Erythroblast (primary cell): ENCODE measurements at regions not wholly inside any gene's neighbourhood (a gene's known extent, or its start where the extent isn't known, plus 50 kb on each side); places are given as distances from the start of the nearest gene placed in this dataset.

ENCODE experiments used
- GATA1 ChIP-seq: IDR thresholded peaks from 2 replicates; pipeline ENCODE4 v1.6.1; 2011; ENCODE audit warnings: low read depth, mild to moderate bottlenecking, control low read depth, low read length, moderate library complexity
- POLR2A ChIP-seq: IDR thresholded peaks from 2 replicates; pipeline ENCODE4 v1.6.1; 2011; ENCODE audit warnings: mild to moderate bottlenecking, low read length

DNA sequence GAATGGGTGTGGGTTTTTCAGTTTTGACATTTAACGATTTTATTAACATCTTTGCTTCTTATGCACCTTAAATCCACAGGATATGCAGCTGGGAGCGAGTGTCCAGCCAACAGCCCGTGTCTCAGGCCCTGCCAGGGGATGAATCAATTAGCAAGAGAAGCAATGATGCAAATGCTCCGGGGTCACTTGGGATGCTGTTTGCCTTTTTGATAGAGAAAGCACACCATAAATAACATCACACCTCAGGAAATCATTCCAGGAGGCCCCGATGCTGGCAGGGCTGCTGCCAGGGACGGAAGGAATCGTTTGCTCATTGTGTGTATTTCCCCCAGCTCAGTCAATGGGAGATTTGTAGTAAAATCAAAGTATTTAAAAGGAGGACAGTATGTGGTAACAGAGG, 394.0 kb upstream of the HNRNPA3 start:
- TF ChIP-seq POLR2A: no peak
- no peak for TF ChIP-seq GATA1
